Right forelimb (tissue), 1 donor: ENCODE measurements at regions not wholly inside any gene's neighbourhood (a gene's known extent, or its start where the extent isn't known, plus 50 kb on each side); places are given as distances from the start of the nearest gene placed in this dataset.
A peak's percentile ranks its signal among the peaks of the same experiment; 100 is the strongest.
"Not testable (repeated sequence)": the region's sequence is repeated elsewhere in the genome, so short reads cannot be mapped to it uniquely, and the experiment has no call there.

Source experiments
- DNase-seq: peaks from one replicate; pipeline ENCODE4 v3.0.0-alpha.2; 2018

DNA sequence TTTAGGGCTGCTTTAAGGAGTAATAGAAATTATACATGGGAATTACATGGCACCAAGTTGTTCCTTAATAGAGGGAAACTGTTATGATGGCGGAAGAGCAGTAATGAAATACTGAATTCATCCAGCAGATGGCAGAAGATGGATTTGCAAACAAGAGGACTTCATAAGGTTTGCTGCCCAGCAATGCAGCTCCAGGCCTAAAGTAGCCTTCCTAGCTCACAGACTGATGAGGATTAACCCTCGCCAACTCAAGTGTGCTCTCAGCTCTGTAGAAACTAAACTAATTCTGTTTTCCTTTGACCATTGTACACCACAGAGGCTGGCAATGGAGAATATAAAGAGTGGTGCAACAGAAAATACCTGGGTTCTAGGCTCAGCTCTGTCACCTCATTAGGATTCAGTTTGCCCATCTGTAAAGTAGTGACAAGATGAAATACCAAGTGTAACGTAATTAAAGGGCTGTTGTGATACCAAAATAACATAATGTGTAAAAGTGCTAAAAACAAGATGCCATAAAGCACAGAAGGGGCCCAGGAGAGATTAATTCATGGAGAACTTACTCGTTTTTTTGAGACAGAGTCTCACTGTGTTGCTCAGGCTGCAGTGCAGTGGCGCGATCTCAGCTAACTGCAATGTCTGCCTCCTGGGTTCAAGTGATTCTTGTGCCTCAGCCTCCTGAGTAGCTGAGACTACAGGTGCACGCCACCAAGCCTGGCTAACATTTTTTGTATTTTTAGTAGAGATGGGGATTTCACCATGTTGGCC is 102.4 kb upstream of the SERBP1 start:
- DNase-seq = no peak

DNA sequence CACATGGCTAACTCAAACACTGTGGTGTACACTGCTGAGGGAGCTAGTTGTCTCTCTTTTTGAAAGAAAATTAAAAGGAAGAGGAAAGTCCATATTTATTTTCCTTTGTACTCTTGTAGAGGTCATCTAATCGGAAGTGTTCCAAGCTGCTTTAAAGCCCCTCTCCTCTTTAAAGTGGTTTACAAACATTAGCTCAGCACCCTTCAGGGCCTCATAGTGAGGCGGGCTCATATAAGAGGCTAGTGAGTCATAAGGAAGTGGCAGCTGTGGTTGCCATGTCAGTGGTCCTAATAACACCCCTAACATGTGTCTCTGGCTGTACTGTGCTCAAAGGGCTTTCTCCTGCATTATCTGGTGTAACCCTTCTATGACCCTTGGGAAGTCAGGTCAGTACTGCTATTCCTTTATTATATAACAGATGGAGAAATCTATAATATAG is 104.4 kb upstream of the SERBP1 start:
- no peak for DNase-seq

DNA sequence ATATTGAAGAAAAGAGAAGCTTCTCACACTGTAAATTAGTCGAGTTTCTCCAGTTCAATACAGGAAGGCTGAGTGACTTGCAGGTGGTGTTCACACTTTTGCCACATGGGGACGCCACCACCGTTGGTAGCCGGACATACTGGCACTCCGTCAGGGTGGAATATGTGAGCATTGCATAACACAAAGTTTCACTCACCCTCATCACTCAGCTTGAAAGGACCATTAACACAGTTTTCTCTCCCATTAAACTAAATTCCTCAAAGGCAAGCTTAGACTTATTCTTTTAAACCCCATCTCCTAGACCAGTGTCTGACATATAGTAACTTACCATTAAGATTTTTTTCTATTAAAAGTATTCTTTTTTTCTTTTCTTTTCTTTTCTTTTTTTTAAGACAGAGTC is 105.3 kb upstream of the SERBP1 start:
- peak; percentile 70 for DNase-seq

DNA sequence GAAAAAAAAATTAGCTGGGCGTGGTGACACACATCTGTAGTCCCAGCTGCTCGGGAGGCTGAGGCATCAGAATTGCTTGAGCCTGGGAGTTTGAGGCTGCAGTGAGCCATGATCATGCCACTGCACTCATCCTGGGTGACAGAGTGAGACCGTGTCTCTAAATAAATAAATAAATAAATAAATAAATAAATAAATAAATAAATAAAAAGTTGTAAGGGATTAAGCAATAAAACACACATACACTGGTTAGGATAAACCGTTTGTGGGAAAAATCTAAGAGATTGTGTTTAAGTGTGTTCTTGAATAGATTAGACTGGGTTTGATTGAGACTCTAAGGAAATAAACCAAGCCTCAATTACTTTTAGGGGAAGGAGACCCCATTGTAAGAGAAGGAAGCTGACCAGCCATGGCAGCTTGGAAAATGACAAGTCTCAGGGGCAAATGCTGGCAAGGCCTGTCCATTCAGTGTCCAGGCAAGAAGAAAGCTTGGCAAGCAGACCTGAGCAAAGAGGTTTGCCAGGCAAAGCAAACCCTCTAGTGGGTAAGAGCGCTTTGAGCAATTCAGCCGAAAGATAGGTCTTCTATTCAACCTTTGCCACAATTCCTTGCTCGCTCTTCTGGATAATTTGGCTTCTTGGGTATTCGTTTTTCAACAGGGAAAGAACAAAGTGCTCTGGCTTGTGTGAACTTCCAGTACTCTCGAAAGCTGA is 106.9 kb upstream of the SERBP1 start:
- DNase-seq = no peak

DNA sequence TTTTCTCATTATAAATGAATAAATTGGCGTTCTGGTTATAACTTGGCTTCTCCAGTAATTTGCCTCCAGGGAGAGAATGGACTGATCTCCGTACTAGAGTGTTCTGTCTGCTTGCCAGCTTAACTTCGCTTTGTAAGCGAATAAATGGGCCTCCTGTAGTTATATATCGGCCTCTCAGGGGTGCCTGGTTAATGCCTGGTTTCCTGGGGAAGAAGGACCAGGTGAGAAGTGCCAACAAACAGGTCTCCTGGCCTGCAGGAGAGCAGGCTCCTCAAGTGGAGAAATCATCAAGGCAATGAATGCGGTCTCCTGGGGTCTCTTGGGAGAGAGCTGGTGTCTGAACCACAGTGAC is 107.4 kb upstream of the SERBP1 start:
- DNase-seq = no peak

DNA sequence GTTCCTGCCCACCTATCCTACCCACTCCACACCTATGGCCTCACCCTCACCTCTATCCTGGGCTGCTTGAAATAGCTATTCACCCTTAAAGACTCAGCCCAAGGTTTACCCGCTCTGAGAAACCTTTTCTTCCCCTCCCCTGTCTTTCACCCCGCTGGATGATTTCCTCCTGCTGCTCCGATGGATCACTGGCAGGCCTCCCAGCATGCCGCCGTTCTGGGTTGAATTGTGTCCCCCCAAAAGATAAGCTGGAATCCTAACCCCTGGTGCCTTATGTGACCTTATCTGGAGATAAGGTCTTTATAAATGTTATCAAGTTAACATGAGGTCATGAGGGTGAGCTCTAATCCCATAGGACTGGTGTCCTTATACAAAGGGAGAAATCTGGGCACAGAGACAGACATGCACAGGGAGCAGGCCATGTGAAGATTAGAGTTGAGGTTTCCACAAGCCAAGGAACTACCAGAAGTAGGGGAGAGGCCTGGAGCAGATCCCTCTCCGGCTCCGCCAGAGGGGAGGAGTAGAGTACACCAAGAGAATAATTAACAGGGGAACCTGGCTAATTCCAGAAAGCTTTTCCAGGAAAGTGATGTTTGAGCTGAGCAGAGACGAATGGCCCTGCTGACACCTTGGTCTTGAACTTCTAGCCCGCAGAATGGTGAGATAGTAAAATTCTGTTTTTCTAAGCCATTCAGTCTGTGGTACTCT is 110.0 kb upstream of the SERBP1 start:
- no peak for DNase-seq

DNA sequence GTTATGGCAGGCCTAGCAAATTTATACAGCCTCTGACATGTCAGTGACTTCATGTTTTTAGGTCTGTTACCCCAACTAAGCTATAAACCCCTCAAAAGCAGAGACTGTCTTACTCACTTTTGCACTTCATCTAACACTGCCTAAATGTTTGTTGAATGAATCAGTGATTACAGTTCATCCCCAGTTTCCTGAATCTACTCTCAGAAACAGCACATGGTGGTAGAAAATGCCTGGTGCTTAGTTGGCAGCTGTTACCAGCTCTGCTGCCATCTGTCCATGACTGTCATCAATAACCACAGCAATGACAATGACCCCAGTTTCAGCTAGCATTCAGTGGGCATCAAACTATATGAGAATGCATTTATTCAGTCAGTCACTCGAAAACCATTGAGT is 110.5 kb upstream of the SERBP1 start:
- DNase-seq = no peak

DNA sequence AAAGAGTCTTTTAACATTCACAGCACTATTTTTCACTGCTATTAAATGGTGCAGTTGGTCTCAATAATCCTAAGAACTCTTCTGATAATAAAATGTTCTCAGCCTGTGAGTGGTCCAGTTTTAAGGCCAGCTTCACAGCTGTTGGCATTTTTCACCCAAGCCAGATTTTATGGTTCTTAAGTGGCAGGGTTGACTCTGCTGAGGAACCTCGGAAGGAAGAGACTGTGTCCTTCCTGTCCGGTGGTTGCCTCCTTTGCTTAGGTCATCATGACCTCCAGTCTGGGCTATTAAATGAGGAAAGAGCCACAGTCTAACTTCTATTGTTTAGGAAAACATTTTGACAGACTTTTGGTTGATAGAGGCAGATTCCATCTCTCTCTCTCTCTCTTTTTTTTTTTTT is 112.5 kb upstream of the SERBP1 start:
- no peak for DNase-seq

DNA sequence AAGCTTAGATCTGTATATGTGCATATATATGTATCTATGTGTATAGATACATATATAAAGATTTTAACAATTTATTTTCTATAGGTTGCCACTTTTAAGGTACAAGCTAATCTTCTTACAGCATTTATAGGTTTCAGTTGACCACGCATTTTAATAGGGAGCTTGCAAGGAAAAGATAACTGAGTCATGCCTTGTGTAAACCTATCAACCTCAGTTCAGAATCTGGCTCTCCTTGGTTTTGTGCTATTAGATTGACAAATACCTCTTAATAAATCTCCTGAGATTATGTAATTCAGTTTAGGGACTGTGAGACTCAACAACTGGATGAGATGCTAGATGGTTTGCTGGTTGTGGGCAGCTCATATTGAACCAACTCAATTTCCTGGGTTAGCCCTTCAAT is 114.7 kb upstream of the SERBP1 start:
- no peak for DNase-seq

DNA sequence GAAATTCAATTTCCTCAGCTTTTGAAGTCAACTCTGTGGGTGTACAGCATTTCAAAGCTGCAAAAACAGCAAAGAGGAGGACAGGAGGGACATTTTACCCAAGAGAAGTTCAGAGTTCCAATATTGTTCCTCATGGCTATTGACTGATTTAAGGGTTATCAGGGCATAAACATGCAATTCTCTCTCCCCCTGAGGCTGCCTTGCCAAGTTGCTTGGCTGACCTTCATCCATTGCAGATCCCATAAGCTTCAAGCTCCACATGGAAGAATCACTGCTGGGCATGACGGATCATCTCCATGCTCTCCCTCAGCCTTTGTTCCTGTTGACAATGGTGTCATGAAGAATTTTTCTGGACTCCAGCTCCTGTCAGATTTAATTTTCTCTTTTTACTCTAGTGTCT is 115.2 kb upstream of the SERBP1 start:
- DNase-seq = no peak

DNA sequence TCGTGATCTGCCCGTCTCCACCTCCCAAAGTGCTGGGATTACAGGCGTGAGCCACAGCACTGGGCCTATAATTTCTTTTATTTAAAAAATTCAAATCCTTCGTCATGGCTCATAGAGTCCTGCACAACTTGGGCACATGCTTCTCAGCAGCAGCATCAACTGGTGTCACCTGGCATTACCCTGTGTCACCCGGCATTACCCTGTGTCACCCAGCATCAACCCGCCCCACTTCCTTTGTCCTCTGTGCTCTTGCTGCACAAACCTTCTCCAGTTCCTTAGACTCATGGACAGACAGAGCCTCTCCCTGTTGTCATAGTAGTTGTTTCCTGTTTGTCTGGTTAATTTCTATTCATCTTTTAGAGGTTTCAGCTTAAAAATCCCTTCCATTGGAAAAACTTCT is 121.2 kb upstream of the SERBP1 start:
- DNase-seq = no peak

DNA sequence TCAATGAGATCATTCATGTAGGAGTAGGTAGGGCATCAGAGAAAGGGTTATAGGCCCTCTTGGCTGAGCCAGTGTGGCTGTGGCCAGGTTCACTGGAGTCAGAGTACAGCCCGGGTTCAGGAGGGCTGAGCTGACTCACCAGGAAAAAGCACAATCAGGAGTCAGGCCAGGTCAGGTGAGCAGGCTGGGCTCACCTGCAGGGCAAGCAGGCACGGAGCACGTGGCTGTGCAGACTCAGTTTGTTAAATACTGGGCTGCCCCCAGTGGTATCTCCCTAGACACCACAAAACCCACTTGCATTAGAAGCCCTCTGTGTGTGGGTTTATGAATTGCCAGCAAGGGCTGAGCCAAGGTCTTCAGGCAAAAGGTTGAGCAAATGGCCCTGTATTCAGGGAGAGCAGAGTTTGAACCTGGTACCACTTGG is 122.1 kb upstream of the SERBP1 start:
- no peak for DNase-seq

DNA sequence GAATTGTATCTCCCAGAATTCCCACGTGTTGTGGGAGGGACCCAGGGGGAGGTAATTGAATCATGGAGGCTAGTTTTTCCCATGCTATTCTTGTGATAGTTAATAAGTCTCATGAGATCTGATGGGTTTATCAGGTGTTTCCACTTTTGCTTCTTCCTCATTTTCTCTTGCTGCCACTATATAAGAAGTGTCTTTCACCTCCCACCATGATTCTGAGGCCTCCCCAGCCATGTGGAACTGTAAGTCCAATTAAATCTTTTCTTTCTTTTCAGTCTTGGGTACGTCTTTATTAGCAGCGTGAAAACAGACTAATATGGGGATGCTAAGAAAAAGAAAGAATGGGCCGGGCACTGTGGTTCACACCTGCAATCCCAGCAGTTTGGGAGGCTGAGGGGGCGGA is 124.0 kb upstream of the SERBP1 start:
- not testable (repeated sequence) for DNase-seq

DNA sequence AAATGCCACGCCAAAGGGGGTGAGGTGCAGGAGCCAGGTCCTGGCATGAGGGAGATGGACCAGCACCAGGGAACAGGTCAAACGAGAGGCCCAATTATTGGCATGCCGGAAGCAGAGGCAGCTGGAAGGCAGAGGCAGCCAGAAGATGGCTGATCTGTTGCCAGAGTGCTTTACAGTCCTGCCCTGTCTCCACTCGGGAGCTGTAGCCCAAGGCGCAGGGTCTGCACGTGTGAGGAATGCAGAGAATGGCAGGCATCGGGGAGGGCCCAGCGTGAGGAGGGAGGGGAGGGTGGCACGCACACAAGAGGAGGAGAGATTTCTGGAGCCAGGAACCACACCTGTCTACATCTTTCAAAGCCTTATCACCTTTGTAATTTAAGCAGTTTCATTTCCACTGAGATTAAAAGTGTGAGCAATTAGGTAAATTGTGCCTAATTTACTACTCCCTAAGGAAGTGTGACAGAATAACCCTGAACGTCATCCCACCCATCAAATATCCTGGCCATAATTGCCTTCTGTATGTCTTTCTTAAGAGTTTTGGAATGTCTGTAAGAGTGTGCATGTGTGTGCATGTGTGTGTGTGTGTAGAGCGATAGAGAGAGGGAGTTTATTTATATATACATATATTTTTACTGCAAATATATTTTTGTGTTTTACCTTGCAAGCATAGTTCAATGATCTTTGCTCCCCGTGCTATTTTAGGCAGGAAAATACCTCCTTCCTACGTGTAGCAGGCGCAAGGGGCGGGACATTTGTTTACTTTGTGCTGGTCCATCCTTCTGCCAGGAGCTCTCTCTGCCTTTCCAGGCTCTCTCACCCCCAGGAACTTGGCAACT is 125.5 kb upstream of the SERBP1 start:
- DNase-seq = no peak

DNA sequence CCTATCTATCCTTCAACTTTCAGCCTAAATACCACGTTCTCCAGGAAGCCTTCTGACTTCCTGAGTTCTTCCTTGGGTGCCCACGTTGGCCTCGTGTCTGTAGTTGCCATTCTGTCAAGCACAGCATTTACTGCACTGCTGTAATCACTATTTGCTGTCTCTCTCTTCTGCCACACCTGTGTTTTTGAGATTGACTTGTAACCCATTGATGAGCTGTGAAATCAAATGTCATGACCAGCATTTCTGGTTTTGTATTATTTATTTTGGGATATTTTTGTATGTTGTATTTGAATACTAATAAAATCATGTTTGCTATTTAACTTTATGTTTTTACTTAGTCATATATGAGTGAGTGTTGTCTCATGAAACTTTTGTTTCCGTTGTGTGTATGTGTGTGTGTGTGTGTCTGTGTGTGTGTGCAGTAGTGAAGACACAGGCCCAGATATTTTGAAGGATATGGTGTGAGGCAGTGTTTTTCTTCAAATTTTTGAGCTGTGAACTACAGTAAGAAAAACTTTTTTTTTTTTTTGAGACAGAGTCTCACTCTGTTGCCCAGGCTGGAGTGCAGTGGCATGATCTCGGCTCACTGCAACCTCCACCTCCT is 126.2 kb upstream of the SERBP1 start:
- no peak for DNase-seq

DNA sequence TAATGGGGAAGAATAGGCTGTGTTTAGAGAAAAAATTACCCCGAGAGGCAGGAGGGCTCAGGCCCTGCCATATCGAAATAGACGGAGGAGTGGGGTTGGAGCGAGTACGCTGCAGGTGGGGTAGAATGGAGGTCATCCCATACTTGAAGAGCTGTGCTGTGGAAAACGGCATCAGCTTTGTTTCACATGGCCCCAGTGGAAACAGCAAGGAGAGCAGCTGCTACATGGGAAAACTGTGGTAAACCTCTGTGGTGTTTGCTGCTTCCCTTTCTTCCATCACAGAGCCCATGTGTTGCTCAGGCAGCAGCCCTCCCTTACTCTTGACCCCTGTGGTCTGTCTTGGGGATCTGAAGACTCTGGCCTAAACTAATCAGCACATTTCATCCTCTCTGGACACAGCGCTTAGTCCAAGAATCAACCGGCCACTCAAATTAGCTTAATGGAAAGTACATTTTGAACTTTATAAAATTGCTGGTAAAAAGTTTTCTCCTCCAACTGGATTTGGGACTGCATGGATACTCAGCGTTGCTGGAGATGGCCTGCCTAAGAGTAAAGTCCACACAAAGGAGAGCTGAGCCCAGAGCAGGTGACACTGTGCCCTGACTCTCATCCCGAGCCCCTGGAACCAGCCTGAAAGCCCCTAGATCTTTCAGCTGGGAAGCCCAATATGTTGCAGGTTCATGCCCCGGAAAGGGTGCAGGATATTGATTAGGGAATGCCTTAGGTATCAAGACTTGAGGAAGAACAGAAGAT is 127.1 kb upstream of the GADD45A start:
- DNase-seq = no peak

DNA sequence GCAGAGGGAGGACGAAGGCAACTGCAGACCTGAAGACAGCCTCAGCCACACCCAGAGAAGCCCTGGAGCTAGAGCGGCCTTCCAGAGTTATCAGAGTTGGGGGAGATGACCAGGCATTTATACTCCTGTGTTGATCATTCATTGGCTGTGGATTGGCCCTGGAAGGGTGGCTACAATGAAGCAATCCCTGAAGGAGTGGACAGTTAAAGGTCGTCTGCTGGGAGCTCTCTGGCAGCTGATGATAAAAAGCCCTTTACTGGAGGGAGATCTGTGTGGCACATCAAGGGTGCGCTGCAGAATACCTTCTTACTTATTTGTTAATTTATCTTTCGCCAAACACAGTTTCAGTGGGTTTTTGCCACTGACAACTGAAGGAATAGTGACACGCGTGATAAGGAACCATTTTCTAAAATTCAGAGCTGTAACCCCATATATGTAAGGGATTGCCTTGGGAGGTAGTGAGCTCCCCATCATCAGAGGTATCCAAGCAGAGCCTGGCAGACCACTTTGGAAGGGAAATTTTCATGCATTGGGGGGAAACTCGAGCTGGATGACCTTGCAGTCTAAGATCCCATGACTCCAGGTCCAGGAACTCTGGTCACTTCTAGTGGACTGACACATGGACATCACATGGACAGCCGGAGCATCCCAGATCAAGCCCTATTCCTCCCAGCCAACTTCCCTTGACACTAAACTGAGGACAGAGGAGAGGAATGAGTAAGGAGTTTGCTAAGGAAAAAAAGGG is 126.4 kb upstream of the GADD45A start:
- no peak for DNase-seq

DNA sequence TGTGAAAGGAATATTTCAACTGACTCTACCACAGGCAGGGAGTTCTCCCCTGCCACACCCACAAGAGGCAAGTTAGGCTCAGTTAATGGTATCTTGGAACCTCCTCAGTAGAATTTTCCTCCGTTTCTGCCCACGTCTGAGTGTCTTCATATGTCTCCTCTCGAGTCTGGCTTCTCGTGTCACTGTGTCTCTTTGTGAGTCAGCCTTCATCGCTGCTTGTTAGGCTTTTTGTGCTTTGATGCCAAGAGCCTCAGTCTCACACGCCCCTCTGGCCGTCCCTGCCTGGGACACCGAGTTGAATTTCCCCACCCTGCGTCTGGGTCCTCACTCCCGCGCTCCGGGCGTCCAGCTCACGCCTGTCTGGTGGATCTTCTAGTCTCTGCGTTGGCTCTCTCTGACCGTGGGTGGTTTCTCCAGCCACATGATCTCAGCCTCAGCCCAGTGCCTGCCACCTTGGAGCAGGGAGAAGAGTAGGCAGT is 125.7 kb upstream of the GADD45A start:
- DNase-seq = peak; percentile 58

DNA sequence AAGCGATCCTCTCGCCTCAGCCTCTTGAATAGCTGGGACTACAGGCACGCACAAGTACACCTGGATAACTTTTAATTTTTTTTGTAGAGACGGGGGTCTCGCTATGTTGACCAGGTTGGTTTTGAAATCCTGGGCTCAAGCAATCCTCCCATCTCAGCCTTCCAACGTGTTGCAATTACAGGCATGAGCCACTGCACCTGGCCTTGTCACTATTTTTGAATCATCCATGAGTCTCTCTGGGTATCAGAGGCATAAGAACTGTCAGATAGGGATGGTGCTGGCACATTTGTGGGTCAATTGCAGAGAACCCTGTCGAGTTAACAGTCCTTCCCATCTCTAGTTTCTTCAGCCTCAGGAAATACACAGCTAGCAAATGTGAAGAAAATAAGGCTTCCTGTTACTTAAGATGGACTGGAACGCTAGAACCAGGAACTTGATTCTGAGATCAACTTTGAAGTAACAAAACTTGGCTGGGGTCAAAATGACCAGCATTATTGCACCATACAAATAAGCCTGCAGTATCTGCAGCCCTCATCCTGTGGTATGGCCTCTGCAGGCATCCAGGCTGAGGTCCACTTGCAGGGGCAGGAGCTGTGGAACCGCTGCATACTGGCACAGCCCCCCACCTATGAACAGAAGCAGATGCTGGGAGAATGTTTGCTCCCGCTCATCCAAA is 124.3 kb upstream of the GADD45A start:
- no peak for DNase-seq

DNA sequence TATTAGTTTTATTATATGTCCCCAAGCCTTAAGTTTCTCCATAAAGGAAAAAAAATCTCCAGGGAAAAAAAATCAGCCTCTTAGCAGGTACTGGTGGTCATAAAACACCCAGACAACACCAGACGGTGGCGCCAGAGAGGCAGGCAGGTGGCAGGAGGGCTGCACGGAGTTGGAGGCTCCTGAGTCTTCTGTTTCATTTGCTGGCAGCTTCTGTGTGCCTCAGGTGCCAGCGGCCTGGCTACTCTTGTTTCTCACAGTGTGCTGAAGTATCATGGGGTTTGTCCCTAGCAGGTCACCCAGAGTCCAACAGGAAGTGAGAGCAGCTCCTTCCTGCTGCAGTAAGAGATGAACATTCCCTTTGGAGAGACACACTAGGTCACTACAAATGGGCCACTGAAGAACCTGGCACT is 123.3 kb upstream of the GADD45A start:
- DNase-seq = peak; percentile 76
